ENCODE measurements at regions not wholly inside any gene's neighbourhood (a gene's known extent, or its start where the extent isn't known, plus 50 kb on each side); places are given as distances from the start of the nearest gene placed in this dataset.

- H3K9ac ChIP-seq (ENCODE audit: low read length): no peak overlapping the region
- no peaks in the 10 kb centered on the region for H3K9me3 ChIP-seq (ENCODE audit: control insufficient read depth, low read depth, low read length)
- no peak overlapping the region for H3K4me3 ChIP-seq (ENCODE audit: low read length)
Observed at GRCh38 chr14:76647697-76648298, 113.5 kb upstream of the VASH1 start.

GRCh38 chr14:76651410-76652055 is 109.7 kb upstream of the VASH1 start:
- Histone ChIP-seq H3K27ac (ENCODE audit: low read length) (no peak overlapping the region), H3K27me3 (ENCODE audit: control insufficient read depth, insufficient read depth, low read length) (no peaks in the 10 kb centered on the region), H3K9me3 (ENCODE audit: control insufficient read depth, low read depth, low read length) (no peaks in the 10 kb centered on the region), H3K9ac (ENCODE audit: low read length) (no peak overlapping the region), H3K36me3 (ENCODE audit: control insufficient read depth, low read depth, low read length) (no peaks in the 10 kb centered on the region), H3K4me3 (ENCODE audit: low read length) (no peak overlapping the region), H3K4me1 (ENCODE audit: control insufficient read depth, low read depth, low read length) (no peaks in the 10 kb centered on the region)

More at GRCh38 chr14:76647697-76648298, 113.5 kb upstream of the VASH1 start:
- Histone ChIP-seq H3K4me1 (ENCODE audit: control insufficient read depth, low read depth, low read length) (peaks cover 13% of the 10 kb centered on the region), H3K27ac (ENCODE audit: low read length) (no peak overlapping the region), H3K36me3 (ENCODE audit: control insufficient read depth, low read depth, low read length) (no peaks in the 10 kb centered on the region), H3K27me3 (ENCODE audit: control insufficient read depth, insufficient read depth, low read length) (no peaks in the 10 kb centered on the region)

- H3K4me3 ChIP-seq (ENCODE audit: low read length): no peak overlapping the region
- H3K9me3 ChIP-seq (ENCODE audit: control insufficient read depth, low read depth, low read length): no peaks in the 10 kb centered on the region
- no peak overlapping the region for H3K9ac ChIP-seq (ENCODE audit: low read length)
- no peaks in the 10 kb centered on the region for H3K36me3 ChIP-seq (ENCODE audit: control insufficient read depth, low read depth, low read length)
- H3K27me3 ChIP-seq (ENCODE audit: control insufficient read depth, insufficient read depth, low read length): no peaks in the 10 kb centered on the region
- no peaks in the 10 kb centered on the region for H3K4me1 ChIP-seq (ENCODE audit: control insufficient read depth, low read depth, low read length)
- no peak overlapping the region for H3K27ac ChIP-seq (ENCODE audit: low read length)
Observed at GRCh38 chr14:76653875-76654572, 107.2 kb upstream of the VASH1 start.

GRCh38 chr14:76654573-76655108 is 106.6 kb upstream of the VASH1 start:
- H3K27me3 ChIP-seq (ENCODE audit: control insufficient read depth, insufficient read depth, low read length): no peaks in the 10 kb centered on the region

GRCh38 chr14:76655331-76655730 is 105.9 kb upstream of the VASH1 start:
- H3K4me1 ChIP-seq (ENCODE audit: control insufficient read depth, low read depth, low read length): no peaks in the 10 kb centered on the region
- H3K9ac ChIP-seq (ENCODE audit: low read length): no peak overlapping the region
- H3K9me3 ChIP-seq (ENCODE audit: control insufficient read depth, low read depth, low read length): no peaks in the 10 kb centered on the region
- H3K27ac ChIP-seq (ENCODE audit: low read length): no peak overlapping the region
- H3K36me3 ChIP-seq (ENCODE audit: control insufficient read depth, low read depth, low read length): no peaks in the 10 kb centered on the region
- H3K27me3 ChIP-seq (ENCODE audit: control insufficient read depth, insufficient read depth, low read length): no peaks in the 10 kb centered on the region
- no peak overlapping the region for H3K4me3 ChIP-seq (ENCODE audit: low read length)

More at GRCh38 chr14:76654573-76655108, 106.6 kb upstream of the VASH1 start:
- Histone ChIP-seq H3K9me3 (ENCODE audit: control insufficient read depth, low read depth, low read length) (no peaks in the 10 kb centered on the region), H3K9ac (ENCODE audit: low read length) (no peak overlapping the region), H3K4me3 (ENCODE audit: low read length) (no peak overlapping the region), H3K4me1 (ENCODE audit: control insufficient read depth, low read depth, low read length) (no peaks in the 10 kb centered on the region), H3K27ac (ENCODE audit: low read length) (no peak overlapping the region), H3K36me3 (ENCODE audit: control insufficient read depth, low read depth, low read length) (no peaks in the 10 kb centered on the region)

GRCh38 chr14:76656592-76656991 is 104.7 kb upstream of the VASH1 start:
- Histone ChIP-seq H3K4me3 (ENCODE audit: low read length) (no peak overlapping the region), H3K36me3 (ENCODE audit: control insufficient read depth, low read depth, low read length) (no peaks in the 10 kb centered on the region), H3K27me3 (ENCODE audit: control insufficient read depth, insufficient read depth, low read length) (no peaks in the 10 kb centered on the region), H3K27ac (ENCODE audit: low read length) (no peak overlapping the region), H3K4me1 (ENCODE audit: control insufficient read depth, low read depth, low read length) (no peaks in the 10 kb centered on the region), H3K9me3 (ENCODE audit: control insufficient read depth, low read depth, low read length) (no peaks in the 10 kb centered on the region), H3K9ac (ENCODE audit: low read length) (no peak overlapping the region)

GRCh38 chr14:76657404-76657803 is 103.9 kb upstream of the VASH1 start:
- no peak overlapping the region for H3K9ac ChIP-seq (ENCODE audit: low read length)
- H3K4me1 ChIP-seq (ENCODE audit: control insufficient read depth, low read depth, low read length): no peaks in the 10 kb centered on the region
- no peaks in the 10 kb centered on the region for H3K27me3 ChIP-seq (ENCODE audit: control insufficient read depth, insufficient read depth, low read length)
- H3K36me3 ChIP-seq (ENCODE audit: control insufficient read depth, low read depth, low read length): no peaks in the 10 kb centered on the region
- no peak overlapping the region for H3K4me3 ChIP-seq (ENCODE audit: low read length)
- no peaks in the 10 kb centered on the region for H3K9me3 ChIP-seq (ENCODE audit: control insufficient read depth, low read depth, low read length)
- no peak overlapping the region for H3K27ac ChIP-seq (ENCODE audit: low read length)

- H3K9me3 ChIP-seq (ENCODE audit: control insufficient read depth, low read depth, low read length): no peaks in the 10 kb centered on the region
- H3K27me3 ChIP-seq (ENCODE audit: control insufficient read depth, insufficient read depth, low read length): no peaks in the 10 kb centered on the region
- no peak overlapping the region for H3K4me3 ChIP-seq (ENCODE audit: low read length)
- H3K27ac ChIP-seq (ENCODE audit: low read length): no peak overlapping the region
- no peak overlapping the region for H3K9ac ChIP-seq (ENCODE audit: low read length)
- H3K4me1 ChIP-seq (ENCODE audit: control insufficient read depth, low read depth, low read length): no peaks in the 10 kb centered on the region
- no peaks in the 10 kb centered on the region for H3K36me3 ChIP-seq (ENCODE audit: control insufficient read depth, low read depth, low read length)
Observed at GRCh38 chr14:76657846-76658245, 103.4 kb upstream of the VASH1 start.

GRCh38 chr14:76662580-76662979 is 98.7 kb upstream of the VASH1 start:
- H3K4me3 ChIP-seq (ENCODE audit: low read length): no peak overlapping the region
- no peaks in the 10 kb centered on the region for H3K27me3 ChIP-seq (ENCODE audit: control insufficient read depth, insufficient read depth, low read length)

GRCh38 chr14:76664790-76665189 is 96.5 kb upstream of the VASH1 start:
- H3K4me1 ChIP-seq (ENCODE audit: control insufficient read depth, low read depth, low read length): peaks cover 9% of the 10 kb centered on the region
- H3K27me3 ChIP-seq (ENCODE audit: control insufficient read depth, insufficient read depth, low read length): no peaks in the 10 kb centered on the region
- H3K9me3 ChIP-seq (ENCODE audit: control insufficient read depth, low read depth, low read length): no peaks in the 10 kb centered on the region
- H3K36me3 ChIP-seq (ENCODE audit: control insufficient read depth, low read depth, low read length): no peaks in the 10 kb centered on the region
- H3K27ac ChIP-seq (ENCODE audit: low read length): no peak overlapping the region
- no peak overlapping the region for H3K4me3 ChIP-seq (ENCODE audit: low read length)
- no peak overlapping the region for H3K9ac ChIP-seq (ENCODE audit: low read length)

More at GRCh38 chr14:76662580-76662979, 98.7 kb upstream of the VASH1 start:
- no peak overlapping the region for H3K9ac ChIP-seq (ENCODE audit: low read length)
- H3K27ac ChIP-seq (ENCODE audit: low read length): no peak overlapping the region
- no peaks in the 10 kb centered on the region for H3K9me3 ChIP-seq (ENCODE audit: control insufficient read depth, low read depth, low read length)
- H3K36me3 ChIP-seq (ENCODE audit: control insufficient read depth, low read depth, low read length): no peaks in the 10 kb centered on the region
- peaks cover 9% of the 10 kb centered on the region for H3K4me1 ChIP-seq (ENCODE audit: control insufficient read depth, low read depth, low read length)

GRCh38 chr14:76666746-76667145 is 94.5 kb upstream of the VASH1 start:
- no peak overlapping the region for H3K4me3 ChIP-seq (ENCODE audit: low read length)
- no peaks in the 10 kb centered on the region for H3K9me3 ChIP-seq (ENCODE audit: control insufficient read depth, low read depth, low read length)
- no peak overlapping the region for H3K9ac ChIP-seq (ENCODE audit: low read length)
- H3K36me3 ChIP-seq (ENCODE audit: control insufficient read depth, low read depth, low read length): no peaks in the 10 kb centered on the region
- peaks cover 9% of the 10 kb centered on the region for H3K4me1 ChIP-seq (ENCODE audit: control insufficient read depth, low read depth, low read length)
- no peak overlapping the region for H3K27ac ChIP-seq (ENCODE audit: low read length)
- no peaks in the 10 kb centered on the region for H3K27me3 ChIP-seq (ENCODE audit: control insufficient read depth, insufficient read depth, low read length)
